ENCODE measurements at regions not wholly inside any gene's neighbourhood (a gene's known extent, or its start where the extent isn't known, plus 50 kb on each side); places are given as distances from the start of the nearest gene placed in this dataset.
"Not testable (repeated sequence)": the region's sequence is repeated elsewhere in the genome, so short reads cannot be mapped to it uniquely, and the experiment has no call there.

DNA sequence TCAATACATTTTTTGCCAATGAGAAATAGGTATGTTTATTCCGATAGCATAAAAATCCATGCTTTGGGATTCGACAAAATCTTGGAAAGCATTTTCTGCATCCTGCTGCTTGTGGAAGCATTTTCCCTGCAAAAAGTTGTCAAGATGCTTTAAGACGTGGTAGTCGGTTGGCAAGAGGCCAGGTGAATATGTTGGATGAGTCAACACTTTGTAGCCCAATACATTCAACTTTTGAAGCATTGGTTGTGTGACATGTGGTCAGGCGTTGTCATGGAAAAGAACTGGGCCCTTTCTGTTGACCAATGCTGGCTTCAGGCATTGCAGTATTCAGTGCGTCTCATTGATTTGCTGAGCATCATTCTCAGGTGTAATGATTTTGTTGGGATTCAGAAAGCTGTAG is 764.5 kb downstream of the TRIB2 start:
- DNase-seq = no peak

- no peak for DNase-seq
Measured at GRCh38 chr2:13485256-13485655, 768.5 kb downstream of the TRIB2 start.

GRCh38 chr2:13488965-13489364 is 772.2 kb downstream of the TRIB2 start:
- DNase-seq = no peak

DNA sequence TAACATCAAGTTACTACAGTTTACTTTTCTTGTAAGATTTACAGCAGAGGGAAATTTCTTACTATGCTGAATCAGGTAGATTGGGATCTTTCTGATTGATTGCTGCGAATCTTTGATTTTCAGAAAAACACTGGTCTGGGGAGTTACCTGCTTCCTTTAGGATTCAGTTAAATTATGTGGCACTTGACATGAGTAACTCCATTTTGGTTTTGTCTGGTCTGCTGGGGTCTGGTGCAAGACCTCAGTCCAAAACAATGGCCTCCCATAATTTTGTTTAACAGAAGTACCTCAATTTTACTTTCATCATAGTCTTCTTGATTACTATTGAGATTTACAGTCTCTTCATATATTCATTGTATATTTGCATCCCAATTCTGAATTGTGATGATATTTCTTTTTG is 775.5 kb downstream of the TRIB2 start:
- no peak for DNase-seq

GRCh38 chr2:13495051-13495450 is 778.3 kb downstream of the TRIB2 start:
- no peak for DNase-seq

DNA sequence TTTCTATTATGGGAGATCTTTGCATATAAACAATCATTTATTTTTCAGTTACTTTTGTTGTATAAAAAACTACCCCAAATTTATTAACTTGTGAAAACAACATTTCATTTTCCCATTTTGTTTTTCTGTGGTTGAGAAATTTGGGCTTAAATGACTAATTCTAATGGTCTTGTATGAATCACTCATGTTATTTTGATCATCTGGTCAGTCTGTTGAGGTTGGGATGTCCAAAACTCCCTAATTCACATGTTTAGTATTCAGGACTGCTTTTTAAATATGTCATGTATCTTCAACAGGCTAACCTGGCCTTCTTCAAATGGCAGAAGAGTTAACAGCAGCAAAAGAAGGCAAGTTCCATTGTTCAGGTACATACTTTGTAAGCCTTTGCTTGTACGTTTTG is 788.1 kb downstream of the TRIB2 start:
- DNase-seq = no peak

DNA sequence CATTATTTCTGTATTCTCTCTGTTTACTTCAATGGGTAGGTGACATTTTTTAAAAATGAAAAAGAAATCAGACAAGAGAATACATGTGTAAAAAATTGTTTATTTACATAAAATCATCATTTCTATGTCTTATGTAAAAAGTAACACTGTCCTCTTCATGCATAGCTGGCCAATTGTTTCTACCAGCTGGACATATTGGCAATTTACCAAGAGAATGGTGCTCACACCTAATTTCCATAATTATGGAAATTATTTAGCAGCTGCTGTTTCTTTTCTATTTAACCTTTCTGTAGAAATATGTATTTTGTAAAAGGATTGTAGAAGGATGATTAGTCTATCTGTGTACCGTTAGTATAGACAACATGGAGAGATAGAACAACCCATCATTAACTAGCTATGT is 791.9 kb downstream of the TRIB2 start:
- DNase-seq = no peak

DNA sequence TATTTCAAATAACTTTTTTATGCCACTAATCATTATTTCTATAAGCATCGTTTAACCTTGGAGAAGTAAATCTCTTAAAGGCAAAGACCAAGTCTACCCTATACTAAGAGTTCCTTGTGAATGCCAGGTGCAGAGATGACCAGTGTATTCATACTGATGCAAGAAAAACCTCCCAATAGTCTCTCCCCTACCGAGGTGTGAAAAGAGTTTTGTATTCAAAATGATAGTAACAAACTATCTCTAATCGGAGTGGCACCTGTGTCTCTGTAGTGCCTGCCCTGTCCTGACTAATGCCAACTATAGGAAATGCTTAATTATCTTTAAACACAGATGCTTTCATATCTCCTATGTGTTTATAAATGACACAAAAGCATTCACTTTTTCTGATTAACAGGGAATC is 798.5 kb downstream of the TRIB2 start:
- DNase-seq = no peak

DNA sequence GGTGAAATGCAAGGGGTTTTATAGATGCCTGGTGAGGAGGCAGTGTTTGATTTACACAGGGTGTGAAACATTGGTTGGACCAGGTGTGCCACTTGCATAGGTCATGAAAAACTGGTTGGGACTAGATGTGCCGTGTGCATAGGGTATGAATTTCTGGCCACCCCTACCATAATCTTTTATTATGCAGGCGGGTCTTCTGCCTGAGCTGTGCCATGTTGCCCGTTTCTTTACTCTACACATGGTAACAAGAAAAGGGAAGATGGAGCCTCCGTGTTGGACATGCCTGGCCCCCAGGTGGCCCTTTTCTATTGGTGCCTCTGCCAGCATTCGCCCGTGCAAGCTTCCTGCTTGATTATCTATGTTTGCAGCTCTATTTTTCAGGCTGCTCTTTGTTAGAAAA is 805.4 kb downstream of the TRIB2 start:
- DNase-seq = no peak

- DNase-seq = no peak
Measured at GRCh38 chr2:13522917-13523821, 806.4 kb downstream of the TRIB2 start.

GRCh38 chr2:13524492-13524891 is 807.8 kb downstream of the TRIB2 start:
- no peak for DNase-seq

DNA sequence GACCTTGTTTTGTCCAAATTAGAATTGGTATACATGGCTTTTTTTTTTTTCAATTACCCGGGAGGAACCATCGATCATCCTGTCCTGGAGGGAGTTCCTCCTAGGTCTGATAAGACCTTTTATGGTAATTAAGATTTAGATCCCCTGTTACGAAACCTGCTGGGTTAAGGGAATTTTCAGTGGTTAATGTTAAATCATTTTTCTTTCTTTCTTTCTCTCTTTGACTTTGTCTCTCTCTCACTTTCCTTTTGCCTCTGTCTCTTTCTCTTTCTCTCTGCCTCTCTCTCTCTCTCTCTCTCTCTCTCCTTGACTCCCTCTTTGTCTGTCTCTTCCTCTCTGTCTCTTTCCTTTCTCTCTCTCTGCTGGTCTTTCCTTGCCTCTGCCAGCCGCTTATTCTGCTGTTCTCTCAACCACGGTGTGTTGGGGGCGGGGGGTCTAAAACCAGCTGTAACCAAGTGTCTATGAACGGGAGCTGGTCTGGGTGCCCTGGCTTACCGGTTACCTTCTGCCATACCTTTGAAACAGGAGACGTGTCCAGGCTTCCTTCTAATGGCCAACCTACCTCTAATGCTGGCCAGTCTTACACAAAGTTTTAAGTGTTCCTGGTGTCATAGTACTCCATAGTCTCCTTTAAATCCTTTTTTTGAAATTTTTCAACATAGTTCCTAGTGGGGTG is 815.1 kb downstream of the TRIB2 start:
- not testable (repeated sequence) for DNase-seq

DNA sequence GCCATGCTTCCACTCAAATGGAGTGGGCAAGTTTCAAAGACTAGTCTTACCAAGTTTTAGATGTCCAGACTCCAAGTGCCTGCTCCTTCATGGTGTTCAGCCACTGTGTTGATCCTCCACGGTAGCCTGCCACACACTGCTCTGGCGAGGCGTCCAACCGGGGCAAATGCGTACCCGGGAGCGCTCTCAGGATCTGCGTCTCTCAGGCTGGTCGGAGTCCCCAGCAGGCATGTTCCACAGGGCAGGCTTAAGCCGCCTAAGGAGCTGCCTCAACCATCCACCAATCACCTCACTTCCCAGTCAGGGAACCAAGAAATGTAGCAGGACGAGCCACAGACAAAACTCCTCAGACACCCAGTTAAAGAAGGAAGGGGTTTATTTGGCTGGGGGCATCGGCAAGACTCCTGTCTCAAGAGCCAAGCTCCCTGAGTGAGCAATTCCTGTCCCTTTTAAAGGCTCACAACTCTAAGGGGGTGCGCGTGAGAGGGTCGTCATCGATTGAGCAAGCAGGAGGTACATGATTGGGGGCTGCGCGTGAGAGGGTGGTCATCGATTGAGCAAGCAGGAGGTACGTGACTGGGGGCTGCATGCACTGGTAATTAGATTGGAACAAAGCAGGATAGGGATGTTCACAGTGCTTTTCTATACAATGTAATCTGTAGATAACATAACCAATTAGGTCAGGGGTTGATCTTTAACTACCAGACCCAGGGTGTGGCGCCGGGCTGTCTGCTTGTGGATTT is 816.2 kb downstream of the TRIB2 start:
- not testable (repeated sequence) for DNase-seq

DNA sequence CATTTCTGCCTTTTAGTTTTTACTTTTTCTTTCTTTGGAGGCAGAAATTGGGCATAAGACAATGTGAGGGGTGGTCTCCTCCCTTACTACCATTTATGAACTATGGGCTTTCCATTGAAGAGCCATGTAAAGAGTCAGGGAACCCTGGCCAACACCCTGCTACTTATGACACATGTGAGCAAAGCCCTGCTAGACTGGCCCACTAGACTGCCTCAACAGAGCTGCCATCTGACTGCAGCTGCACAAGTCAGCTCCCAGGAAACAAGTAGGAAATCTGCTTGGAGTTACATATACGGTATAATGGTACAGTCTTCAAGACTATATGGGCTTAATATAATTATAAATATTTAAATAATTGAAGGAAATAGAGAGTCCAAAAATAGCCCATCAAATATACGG is 816.8 kb downstream of the TRIB2 start:
- DNase-seq = no peak

- no peak for DNase-seq
Measured at GRCh38 chr2:13536941-13537340, 820.2 kb downstream of the TRIB2 start.

DNA sequence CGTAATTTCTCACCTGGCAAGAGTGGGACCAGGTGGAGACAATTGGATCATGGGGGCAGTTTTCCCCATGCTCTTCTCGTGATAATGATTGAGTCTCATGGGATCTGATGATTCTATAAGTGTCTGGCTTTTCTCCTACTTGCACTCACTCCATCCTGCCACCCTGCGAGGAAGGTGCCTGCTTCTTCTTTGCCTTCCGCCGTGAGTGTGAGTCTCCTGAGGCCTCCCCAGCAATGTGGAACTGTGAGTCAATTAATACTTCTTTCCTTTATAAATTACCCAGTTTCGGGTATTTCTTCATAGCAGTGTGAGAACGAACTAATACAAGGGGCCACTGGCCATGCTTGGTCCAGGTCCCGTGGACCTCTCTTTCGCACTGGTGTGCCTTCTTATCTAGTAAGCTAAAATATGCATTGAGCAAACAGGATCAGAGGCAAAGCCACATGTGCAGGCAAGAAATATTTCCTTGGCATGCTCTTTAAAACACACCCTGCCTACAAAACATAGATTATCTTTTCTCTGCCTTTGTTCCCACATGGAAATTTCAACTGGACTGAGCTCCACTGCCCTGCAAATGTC is 821.1 kb downstream of the TRIB2 start:
- no peak for DNase-seq

DNA sequence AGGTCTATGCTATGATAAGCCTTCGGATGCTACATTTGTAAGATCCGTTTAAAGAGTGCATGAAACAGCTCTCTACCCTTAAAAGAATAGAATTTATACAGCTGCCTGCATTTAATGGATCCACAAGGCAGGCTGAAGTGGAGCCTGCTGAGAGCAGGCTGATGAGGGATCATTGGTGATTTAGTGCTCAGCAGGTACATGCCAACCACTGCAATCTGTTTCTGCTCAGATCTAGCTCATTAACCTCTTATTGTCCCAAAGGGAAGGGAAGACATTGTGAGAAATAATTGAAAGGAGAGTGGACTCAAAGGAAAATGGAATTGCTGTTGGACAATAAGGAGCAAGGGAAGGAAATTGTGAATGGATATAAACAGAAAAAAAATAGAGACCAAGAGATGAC is 822.6 kb downstream of the TRIB2 start:
- DNase-seq = no peak

DNA sequence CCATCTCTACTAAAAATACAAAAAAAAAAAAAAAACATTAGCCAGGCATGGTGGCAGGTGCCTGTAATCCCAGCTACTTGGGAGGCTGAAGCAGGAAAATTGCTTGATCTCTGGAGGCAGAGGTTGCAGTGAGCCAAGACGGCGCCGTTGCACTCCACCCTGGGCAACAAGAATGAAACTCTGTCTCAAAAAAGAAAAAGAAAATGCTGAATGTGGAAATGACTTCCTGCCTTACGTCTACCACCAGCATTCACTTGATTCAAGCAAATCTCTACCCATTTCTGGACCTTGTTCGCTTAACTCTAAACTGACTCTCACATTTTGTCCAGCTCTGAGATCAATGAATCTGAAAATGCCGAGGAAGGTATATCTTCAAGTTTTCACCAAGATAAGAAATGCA is 825.3 kb downstream of the TRIB2 start:
- DNase-seq = no peak

DNA sequence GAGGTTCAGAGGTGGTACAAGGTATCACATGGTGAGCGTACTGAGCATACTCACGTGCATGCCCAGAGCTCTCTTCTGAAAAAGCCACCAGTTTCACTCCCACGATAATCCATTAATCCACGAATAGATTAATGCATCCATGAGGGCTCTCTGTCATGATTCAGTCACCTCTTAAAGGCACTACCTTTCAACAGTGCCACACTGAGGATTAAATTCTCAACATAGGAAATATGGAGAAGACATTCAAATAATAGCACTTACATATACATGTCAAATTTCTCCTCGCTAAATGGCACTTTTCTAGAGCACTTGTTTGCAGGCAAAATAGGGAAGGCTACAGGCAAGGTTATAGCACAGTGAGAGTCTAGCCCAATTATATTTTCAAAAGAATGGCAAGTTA is 825.9 kb downstream of the TRIB2 start:
- DNase-seq = no peak

- no peak for DNase-seq
Measured at GRCh38 chr2:13543550-13543949, 826.8 kb downstream of the TRIB2 start.

DNA sequence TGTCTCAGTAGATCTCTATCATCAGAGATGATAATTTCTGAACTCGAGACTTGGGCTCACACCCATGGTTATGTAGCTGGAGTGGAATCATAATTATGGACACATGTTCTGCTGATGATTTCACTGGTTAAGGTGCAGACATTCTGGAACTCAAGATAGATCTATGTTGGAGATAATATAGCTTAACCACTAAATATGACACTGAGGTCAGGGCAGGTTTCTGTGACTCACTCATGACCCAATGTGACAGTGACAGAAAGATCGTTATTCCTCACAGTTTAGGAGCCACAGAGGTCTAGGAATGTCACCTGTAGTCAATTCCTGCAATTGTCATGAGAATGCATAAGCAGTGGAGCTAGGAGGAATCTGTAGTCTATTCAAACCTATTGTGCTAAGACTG is 828.6 kb downstream of the TRIB2 start:
- no peak for DNase-seq

GRCh38 chr2:13546131-13546530 is 829.4 kb downstream of the TRIB2 start:
- DNase-seq = no peak

Measured in activated CD4-positive, alpha-beta T cell treated with anti-CD3 and anti-CD28 coated beads for 48 hours (primary cell).